ENCODE measurements at regions not wholly inside any gene's neighbourhood (a gene's known extent, or its start where the extent isn't known, plus 50 kb on each side); places are given as distances from the start of the nearest gene placed in this dataset.

DNA sequence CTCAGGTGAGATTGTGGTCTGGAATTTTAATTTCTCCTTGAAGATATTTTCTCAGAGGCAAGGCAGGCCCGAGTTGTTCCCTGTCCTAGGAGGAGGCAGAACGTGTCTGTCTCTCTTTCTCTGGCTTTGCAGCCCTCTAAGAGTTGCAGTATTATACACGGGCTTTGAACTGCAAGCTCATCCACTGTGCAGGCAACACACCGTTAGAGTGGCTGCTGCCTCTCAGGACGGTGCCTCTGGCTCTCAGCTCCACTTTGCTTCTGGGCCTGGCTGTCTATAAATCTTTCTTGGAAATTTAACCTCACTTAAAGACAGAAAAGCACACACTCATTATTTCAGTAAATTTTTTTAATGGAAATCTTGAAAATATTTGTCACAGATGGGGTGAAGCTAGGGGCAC is 170.1 kb upstream of the ADCY2 start:
- H3K4me3 ChIP-seq (replicated peaks; ENCODE audit: low read depth, low read length), result no peak overlapping the region

GRCh38 chr5:7242118-7242710 is 153.7 kb upstream of the ADCY2 start:
- TF ChIP-seq CTCF (IDR thresholded peaks at IDR 0.05; ENCODE audit: low read length, missing control alignments), result no peak
- no peak for DNase-seq (ENCODE audit: low read depth)

More for the DNA sequence above, 170.1 kb upstream of the ADCY2 start:
- DNase-seq (ENCODE audit: low read depth), result no peak
- TF ChIP-seq CTCF (IDR thresholded peaks at IDR 0.05; ENCODE audit: low read length, missing control alignments), result no peak

GRCh38 chr5:7244208-7244607 is 151.7 kb upstream of the ADCY2 start:
- DNase-seq (ENCODE audit: low read depth), result no peak
- no peak for TF ChIP-seq CTCF (IDR thresholded peaks at IDR 0.05; ENCODE audit: low read length, missing control alignments)

More at GRCh38 chr5:7242118-7242710, 153.7 kb upstream of the ADCY2 start:
- H3K4me3 ChIP-seq (replicated peaks; ENCODE audit: low read depth, low read length), result no peak overlapping the region

GRCh38 chr5:7245121-7245651 is 150.8 kb upstream of the ADCY2 start:
- no peak for DNase-seq (ENCODE audit: low read depth)
- H3K4me3 ChIP-seq (replicated peaks; ENCODE audit: low read depth, low read length), result no peak overlapping the region
- no peak for TF ChIP-seq CTCF (IDR thresholded peaks at IDR 0.05; ENCODE audit: low read length, missing control alignments)

More at GRCh38 chr5:7244208-7244607, 151.7 kb upstream of the ADCY2 start:
- no peak overlapping the region for H3K4me3 ChIP-seq (replicated peaks; ENCODE audit: low read depth, low read length)

DNA sequence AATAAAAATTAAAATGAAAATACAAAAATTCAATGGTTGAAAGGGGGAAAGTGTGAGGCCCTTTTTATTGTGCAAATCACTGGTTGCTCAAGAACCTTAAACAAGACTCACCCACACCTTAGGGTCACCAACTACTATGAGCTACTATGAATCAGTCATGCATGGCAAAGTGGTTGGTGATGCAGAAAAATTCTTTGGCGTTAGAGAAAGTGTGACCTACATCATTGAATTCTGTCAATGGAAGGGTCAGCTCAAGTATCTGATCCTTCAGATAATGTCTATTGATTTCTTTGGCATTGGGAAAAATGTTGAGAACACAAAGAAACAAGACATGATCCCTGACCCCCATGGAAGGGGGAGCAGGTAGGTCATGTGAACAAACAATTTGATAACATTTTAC is 149.7 kb upstream of the ADCY2 start:
- TF ChIP-seq CTCF (IDR thresholded peaks at IDR 0.05; ENCODE audit: low read length, missing control alignments), result no peak
- no peak overlapping the region for H3K4me3 ChIP-seq (replicated peaks; ENCODE audit: low read depth, low read length)
- DNase-seq (ENCODE audit: low read depth), result no peak

DNA sequence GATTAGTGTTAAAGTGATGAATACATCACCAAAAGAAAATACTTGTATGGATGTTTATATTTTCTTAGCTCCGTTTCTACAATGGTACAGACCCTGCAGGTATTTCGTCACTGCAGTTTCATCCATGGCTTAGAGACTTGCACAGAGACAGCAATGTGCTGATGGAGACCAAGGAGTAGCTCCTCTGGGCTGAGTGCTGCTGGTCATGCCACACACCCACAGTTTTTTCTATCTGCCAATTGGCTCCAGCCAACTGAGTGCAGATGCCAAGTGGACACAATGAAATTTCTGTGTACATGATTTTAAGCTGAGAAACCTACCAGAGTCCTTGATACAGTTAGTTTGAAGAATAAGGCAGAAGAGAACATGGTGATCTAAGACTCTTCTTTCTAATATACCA is 145.9 kb upstream of the ADCY2 start:
- H3K4me3 ChIP-seq (replicated peaks; ENCODE audit: low read depth, low read length), result no peak overlapping the region
- DNase-seq (ENCODE audit: low read depth), result no peak
- TF ChIP-seq CTCF (IDR thresholded peaks at IDR 0.05; ENCODE audit: low read length, missing control alignments), result no peak

DNA sequence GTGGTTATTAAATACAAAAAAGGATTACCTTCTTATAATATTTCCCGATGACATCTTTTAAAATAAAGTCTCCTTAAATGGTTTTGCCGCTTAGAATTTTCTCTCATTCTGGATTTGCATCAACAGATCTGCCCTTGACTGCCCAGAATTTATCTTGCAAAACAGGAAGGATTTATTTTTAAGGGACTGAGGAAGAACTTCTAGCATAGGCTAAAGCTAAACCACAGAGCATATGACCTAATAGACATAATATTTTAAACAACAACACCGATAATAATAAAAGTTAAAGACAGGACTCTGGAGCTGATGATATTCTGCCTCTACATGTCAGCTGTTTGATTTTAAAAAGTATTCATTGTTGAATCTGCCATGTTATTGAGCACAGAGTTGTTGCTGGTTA is 145.3 kb upstream of the ADCY2 start:
- H3K4me3 ChIP-seq (replicated peaks; ENCODE audit: low read depth, low read length), result no peak overlapping the region
- no peak for DNase-seq (ENCODE audit: low read depth)
- no peak for TF ChIP-seq CTCF (IDR thresholded peaks at IDR 0.05; ENCODE audit: low read length, missing control alignments)

Data from fibroblast of pulmonary artery (primary cell).